Endothelial cell of hepatic sinusoid (primary cell): ENCODE measurements at regions not wholly inside any gene's neighbourhood (a gene's known extent, or its start where the extent isn't known, plus 50 kb on each side); places are given as distances from the start of the nearest gene placed in this dataset.
"Not testable (repeated sequence)": the region's sequence is repeated elsewhere in the genome, so short reads cannot be mapped to it uniquely, and the experiment has no call there.

Experiments used
- in situ Hi-C: cut with HindIII; loops from 2 replicates; pipeline ENCODE4 v1.10.0; 2017; ENCODE audit warnings: low sequenced_read_pairs

DNA sequence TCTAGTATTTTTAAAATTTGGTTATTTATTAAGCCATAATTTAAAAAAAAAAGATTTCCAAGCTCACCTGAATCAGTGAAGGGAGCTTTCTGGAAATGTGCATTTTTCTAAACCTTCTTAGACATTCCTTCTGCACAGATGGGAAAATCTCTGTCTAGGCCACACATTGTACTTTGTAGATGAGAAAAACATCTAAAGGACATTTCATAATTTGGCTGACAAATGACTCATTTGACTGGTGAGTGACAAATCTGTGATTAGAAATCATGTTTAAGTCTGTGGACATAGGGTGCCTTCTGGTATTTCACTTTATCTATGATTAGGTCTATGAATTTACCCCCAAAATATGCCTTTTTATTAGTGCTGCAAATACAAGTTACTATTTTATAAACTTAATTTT is 1044.9 kb upstream of the FLRT2 start:
- in situ Hi-C loops = no loop called here

DNA sequence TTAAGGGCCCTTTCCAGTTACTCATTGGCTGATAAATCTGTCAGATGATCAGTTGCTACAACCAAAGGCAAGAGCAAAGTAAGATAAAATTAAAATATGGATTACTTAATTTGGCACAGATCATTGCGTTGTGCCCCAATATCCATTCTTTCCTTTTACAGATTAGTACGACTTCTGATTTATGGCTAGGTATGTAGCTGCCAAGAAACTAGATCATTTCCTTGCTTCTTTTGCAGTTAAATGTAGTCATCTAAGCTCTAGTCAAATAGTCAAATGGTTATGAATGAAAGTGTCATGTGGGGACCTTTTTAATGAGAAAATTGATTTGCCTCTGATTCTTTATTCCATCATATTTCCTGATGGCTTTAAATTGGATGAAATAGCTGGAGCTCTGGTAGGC is 1039.9 kb upstream of the FLRT2 start:
- in situ Hi-C loops = no loop called here

DNA sequence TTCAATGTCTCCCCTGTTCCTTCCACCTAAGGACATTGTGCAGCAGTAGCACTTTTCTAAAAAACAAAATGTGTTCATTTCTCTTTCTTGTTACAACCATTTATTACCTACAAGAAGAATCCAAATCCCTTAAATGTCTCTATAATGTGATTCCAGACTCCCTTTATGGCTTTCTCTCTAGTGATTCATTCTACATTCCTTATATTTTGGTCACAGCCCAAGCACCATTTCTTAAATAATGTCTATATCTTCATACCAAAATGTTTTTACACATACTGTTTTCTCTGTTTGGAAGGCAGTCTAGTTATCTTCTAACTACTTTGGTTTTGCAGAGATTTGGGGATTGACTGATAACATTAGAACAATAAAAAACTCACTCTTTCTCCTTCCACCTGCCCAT is 1037.3 kb upstream of the FLRT2 start:
- in situ Hi-C loops = no loop called here

DNA sequence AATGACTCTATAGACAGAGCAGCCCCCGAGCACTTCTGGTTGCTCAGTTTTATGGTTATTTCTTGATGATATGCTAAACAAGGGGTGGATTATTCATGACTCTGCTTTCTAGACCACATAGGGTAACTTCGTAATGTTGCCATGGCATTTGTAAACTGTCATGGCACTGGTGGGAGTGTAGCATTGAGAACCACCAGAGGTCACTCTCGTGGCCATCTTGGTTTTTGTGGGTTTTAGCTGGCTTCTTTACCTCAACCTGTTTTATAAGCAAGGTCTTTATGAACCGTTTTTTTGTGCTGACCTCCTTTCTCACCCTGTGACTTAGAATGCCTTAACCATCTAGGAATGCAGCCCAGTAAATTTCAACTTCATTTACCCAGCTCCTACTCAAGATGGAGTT is 1036.2 kb upstream of the FLRT2 start:
- in situ Hi-C loops = no loop called here

DNA sequence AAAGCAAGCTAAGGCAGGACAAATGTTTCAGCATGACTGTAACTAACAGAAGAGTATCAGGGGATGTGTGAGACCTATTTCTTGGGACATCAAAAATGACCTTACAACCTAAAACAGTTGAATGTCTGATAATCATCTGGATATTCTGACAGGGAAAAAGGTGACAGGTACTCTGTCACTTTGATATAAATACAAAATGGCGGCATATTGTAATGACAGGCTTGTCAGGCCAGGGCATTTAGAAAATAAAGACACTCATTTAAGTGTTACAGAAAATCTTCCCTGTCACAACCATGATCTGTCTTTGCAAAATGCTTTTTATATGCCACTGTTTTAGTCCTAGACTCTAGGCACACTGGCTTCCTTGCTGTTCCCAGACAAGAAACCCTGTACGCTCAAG is 1033.3 kb upstream of the FLRT2 start:
- in situ Hi-C loops = no loop called here

DNA sequence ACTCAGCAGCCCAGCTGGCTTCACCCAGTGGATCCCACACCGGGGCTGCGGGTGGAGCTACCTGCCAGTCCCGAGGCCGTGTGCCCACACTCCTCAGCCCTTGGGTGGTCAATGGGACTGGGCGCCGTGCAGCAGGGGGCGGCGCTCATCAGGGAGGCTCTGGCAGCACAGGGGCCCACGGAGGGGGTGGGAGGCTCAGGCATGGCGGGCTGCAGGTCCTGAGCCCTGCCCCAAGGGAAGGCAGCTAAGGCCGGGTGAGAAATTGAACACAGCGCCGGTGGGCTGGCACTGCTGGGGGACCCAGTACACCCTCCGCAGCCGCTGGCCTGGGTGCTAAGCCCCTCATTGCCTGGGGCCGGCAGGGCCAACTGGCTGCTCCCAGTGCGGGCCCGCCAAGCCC is 1017.1 kb upstream of the FLRT2 start:
- in situ Hi-C loops = not testable (repeated sequence)

DNA sequence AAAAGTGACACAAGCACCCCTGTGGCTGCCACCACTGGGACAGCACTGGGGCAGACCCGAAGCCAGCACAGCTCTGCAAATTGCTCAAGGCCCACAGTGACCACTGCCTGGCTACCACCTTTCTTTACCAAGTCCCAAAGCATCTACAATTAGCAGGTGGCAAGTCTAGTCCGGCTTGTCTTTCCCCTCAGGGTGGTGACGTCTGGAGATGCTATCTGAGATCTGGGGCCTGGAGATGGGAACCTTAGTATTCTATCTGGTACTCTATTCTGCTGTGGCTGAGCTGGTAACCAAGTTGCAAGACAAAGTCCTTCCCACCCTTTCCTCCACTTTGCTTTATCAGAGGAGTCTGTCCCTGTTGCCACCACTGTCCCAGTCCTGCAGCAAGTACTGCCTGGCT is 1010.1 kb upstream of the FLRT2 start:
- in situ Hi-C loops = no loop called here

DNA sequence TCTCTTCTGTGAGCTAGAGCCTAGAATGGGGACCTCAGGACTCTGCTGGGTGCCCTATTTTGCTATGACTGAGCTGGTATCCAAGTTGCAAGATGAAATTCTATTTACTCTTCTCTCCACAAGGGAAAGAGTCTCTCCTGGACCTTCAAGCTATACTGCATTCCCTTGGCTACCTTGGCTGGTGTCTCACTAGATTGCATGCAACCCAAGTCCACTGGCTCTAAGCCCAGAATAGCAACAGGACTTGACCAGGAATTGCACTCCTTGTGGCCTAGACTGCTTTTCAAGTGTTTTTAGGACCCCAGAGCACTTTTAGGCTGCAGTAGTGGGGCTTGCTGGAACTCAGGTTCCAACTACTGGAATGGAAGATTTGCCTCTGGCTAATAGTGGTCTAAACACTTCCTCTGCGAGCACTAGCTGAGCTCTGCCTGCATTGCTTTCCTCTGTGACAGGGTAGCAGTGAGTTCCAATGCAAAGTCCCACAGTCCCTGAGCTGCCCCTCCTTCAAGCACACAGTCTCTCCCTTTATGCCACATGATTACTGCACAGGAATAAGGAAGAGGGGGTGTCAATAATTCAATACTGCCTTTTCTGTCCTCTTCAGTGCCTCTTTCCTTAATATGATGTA is 1009.1 kb upstream of the FLRT2 start:
- in situ Hi-C loops = no loop called here

DNA sequence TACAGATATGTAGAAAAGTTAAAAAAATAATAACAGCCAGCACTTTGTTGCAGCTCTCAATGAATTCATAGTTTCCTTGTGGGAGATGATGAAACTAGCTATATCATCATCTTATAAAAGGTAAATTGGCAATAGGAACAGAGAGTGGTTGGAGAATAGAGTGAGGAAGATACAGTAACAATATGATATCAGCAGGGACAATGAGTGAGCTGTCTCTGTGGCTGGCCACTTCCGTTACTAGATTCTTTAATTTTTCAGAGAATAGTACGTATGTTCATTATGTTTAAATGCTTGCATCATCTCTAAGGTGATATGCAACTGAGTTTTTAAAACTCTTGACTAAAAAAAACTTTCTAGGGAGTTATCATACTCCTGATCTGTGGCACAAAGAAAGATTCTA is 1006.2 kb upstream of the FLRT2 start:
- in situ Hi-C loops = no loop called here

DNA sequence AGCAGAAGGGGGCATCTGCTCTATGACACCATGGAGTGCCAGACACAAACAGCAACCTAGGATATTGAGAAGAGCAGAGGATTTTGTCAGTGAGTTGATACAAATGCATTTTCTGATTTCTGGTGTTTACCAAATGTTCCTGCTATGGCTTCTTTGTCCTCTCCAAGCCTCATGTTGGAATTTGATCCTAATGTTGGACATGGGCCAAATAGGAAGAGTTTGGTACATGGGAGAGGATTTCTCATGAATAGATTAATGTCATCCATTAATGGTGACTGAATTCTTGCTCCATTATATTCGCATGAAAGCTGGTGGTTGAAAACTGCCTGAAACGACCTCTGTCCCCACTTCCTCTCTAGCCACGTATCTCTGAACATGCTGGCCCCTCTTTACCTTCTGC is 1002.2 kb upstream of the FLRT2 start:
- in situ Hi-C loops = no loop called here

DNA sequence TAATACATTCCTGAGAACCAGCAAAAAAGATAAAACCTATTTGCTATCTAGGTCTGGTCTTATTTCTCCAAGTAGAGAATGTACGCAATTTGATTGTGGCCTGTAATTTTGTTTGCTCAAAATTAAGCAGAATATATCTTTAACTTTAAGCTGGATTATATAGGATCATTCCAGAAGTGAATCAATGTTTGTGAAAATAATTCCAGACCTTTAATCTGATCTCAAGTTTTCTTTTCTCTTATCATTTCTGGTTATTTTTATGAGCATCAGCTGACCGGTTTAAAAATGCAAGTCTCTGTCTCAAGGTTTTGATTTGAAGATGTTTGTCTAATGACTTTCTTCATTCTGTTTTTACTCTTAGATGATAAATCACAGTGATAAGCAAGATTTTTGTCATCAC is 997.9 kb upstream of the FLRT2 start:
- in situ Hi-C loops = no loop called here

DNA sequence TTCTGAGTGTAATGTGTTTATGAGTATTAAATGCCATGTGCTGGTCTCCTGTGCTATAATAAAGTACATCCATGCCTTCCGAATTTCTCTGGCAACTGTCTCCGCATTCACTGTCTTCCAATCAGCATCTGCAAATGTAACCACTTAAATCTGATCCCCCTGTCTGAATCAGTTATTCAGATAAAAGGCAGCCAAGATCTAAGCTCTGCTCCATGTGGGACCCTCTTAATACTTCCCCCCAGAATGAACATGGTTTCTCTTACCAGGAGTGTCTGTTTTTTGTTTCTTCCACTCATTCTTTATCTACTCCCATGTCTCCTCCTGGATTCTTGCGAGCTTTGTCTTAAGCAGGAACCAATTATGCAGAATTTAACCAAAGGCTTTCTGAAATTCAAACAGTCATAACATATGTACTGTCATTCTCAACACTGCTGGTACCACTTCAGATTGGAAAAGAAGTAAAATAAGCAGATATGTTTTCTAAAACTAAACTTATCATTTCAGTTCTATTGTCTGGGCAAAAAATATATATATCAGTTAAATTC is 996.7 kb upstream of the FLRT2 start:
- in situ Hi-C loops = no loop called here

DNA sequence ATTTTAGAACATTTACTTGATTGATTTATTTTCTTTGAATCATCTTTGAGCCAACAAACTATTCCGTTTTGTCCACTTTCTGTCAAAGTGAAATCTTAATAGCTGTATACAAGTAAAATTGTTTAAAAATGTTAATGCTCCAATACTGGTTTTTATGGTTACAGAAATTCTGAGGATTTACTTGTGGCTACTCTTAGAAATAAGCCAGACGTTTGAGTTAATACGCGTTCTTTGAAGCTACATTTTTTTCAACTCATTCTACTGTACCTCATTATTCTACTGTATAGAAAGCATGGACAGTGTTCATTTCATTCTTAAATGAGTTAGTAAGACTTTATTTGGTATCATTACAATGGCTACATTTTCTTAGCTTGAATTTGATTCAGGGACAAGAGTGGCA is 996.2 kb upstream of the FLRT2 start:
- in situ Hi-C loops = no loop called here

DNA sequence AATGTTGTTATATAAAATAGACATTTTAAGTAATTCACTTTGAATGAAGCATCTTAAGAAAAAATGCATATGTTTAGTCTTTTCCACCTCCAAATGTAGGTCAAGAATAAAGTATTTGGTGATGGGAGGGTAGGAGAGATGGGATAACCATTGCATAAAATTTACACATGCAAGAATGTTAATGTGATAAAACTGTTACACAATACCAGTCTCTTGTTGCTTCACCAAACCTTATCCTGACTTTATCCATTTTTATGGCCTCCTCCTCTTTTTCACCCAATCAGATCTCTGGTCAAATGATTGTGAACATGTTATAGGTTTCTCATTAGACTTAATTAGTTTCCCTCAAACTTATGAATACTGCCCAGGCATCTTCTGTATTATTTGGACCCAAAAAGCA is 994.5 kb upstream of the FLRT2 start:
- in situ Hi-C loops = no loop called here

DNA sequence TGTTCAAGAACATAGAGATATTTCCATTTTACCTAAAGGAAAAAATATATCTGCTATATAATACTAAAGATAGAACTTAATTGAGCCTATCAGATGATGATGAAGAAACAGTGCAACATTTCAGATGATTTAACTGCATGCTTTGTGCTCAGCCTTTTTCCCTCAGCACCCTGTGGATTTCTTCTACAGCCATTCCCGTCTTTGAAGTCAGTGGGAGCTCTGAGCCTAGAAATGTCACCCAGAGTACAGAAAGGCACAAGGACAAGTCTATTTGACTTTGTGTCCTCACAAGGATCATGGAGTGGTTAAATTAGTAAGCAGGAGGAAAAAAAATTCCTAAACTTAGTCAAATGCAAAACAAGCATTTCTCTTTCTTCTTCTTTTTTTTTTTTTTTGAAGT is 994.0 kb upstream of the FLRT2 start:
- in situ Hi-C loops = no loop called here

DNA sequence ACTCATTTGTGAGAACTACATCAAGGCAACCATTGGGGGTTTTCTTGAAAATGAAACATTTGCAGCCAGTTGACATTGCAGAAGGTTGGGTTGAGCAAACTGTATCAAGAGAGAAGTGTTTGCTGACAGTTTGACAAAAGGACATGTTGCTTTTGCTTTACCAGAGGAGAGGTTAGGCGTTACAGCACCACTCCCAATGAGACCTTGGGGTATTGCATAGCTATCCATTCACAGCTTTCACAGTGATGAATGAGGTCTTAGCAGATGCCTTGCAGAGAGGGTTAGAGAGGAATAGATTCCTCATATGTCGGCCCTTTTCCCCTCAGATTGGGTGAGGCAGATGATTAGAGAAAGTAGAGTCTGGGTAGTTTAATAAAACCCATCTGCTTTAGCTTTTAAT is 988.9 kb upstream of the FLRT2 start:
- in situ Hi-C loops = no loop called here

DNA sequence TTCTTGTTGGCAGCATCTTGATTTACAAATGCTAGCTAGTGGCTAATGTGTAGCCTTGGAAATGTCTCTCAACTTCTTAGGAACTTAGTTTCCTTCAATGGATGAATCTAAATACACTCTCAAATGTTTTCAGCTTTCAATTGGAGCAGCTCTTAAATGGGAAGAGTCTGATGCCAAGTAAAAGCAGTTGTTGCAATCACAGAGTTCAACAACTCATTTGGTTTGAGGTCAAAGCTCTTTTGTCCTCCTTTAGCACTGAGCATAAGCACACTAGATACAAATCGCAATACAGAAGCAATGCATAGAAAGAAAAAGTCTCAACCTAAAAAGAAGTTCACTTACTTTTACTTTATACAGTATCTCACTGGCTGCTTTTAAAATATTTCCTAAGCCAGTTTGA is 986.1 kb upstream of the FLRT2 start:
- in situ Hi-C loops = no loop called here

DNA sequence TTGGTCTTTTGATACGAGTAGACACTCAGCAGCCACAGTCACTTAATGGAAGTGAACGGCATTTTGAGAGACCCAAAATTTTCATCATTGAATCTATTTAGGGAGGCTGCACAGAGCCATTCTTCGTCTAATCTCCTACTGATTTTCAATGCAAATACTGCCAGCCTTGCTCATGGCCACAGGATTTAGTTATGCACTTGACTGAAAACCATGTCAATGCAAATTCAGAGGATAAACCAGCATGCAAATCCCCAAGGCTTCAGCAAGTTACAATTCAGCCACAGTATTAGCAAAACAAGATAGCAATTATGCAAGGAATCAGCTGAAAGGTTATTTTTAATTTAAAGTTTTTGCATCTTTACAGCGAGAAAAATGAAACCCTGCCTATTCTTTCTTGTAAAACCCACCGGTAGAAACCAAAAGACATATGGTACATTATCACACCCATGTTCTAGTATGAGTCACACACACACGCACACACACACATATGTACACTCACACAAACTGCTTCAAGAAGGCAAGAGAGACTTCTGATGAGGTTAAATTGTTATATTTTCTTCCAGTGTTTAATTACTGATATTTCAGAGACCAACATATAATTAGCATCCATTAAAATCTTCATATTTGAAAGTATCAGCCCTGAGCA is 985.3 kb upstream of the FLRT2 start:
- in situ Hi-C loops = no loop called here

DNA sequence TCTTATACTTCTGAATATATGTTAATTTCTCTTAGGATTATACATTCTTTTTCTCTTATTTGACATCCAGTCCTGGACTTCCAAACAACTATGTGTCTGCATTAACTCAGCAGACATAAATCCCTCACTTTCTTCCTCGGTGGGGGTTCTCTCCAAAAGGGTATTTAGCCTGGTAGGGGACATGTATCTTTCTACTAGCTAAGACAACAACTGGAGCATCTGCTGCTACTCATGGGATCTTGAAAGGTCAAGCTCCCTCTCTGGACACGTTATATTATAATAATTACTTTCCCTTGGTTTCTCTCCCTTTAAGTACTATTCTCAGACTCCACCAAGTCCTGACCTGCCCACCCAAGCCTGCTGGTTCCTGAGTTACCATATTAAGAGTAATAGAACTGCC is 983.7 kb upstream of the FLRT2 start:
- in situ Hi-C loops = no loop called here

DNA sequence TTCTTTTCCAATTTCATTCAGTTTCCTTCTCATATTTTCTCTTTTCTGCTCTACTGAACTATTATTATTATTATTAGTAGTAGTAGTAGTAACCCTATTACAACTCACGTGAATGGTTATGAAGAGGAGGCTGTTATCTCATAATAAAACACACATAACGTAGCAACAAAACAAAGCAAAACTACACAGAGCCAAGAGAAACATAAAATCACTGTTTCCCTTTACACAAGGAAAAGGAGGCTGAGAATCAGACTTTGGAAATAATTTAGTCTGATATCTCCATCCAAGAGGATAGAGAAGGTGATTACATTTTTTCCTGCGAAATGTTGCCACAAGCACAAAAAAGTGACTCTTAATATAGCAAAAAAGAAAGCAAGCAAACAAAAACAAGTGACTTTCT is 975.8 kb upstream of the FLRT2 start:
- in situ Hi-C loops = no loop called here

DNA sequence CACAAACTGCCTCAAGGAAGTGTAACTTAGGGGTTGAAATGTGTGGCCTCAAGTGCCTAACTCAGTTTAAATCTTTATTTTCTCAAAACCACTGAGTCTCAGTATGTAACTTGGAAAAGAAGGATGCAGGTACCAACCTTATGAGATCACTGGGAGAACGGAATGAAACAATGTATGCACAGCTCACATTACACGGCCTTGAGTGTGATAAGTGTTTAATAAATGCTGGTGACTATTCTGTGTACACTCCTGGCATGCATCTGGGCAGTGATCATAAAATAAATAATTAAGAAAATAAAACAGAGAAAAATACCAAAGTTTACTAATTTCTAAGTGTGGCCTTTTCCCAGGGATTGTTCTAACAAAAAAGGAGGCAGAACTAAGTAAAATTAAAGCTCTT is 974.5 kb upstream of the FLRT2 start:
- in situ Hi-C loops = no loop called here

DNA sequence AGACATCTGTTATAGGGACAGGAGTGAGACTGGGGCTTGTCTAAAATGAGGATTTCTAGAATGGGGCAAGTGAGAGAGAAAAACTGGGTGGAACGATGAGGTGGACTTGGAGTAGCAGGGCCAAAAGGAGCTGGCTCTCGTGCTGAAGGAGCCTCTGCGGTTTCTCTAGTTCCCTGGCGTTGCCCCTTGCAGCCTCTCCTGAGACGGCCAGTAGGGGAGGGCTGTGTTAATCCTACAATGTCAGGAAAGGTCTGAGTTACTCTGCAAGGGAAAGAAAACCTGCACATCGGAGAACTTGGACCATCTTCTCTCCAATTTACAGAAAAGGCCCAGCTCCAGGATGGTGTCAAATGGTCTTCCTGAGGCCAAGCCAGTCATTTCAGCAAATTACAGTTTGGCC is 963.8 kb upstream of the FLRT2 start:
- in situ Hi-C loops = no loop called here

DNA sequence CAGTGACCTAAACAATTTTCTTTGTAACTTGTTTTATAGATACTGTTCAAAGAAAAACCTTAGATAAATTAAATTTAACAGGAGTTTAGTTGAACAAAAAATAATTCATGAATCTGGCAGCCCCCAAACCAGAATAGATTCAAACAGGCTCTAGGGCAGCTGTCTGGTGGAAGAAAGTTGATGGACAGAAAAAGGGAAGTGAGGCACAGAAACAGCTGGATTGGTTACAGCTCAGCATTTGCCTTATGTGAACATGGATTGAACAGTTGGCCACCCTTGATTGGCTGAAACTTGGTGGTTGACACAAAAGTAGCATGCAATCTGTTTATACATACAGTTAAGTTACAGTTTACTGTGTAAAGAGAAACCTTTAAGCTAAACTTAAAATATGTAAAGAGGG is 954.3 kb upstream of the FLRT2 start:
- in situ Hi-C loops = no loop called here
